Upper lobe of left lung (tissue), 6 donors: ENCODE measurements at regions not wholly inside any gene's neighbourhood (a gene's known extent, or its start where the extent isn't known, plus 50 kb on each side); places are given as distances from the start of the nearest gene placed in this dataset.
"Not testable (repeated sequence)": the region's sequence is repeated elsewhere in the genome, so short reads cannot be mapped to it uniquely, and the experiment has no call there.

Source experiments
- ATAC-seq, 2 donors: fragments of 200-7000 bp; cut with Tn5 transposase; one replicate each; pipeline ENCODE4 v1.9.1; 2022; ENCODE audit warnings: mild to moderate bottlenecking in 2 of 2, moderate library complexity in 2 of 2; ENCODE audit not compliant: low FRiP score in 2 of 2
- DNase-seq, 2 donors: peaks; one replicate each; pipeline ENCODE4 v3.0.0-alpha.2; 2019 to 2020
- H3K27ac ChIP-seq, 4 donors: fragments of 200-600 bp; sonication (generic); one replicate each; pipeline ENCODE4 v1.5.1; 2016 to 2019
- H3K27me3 ChIP-seq, 4 donors: fragments of 200-600 bp; sonication (generic); one replicate each; pipeline ENCODE4 v1.5.1; 2017 to 2019
- H3K36me3 ChIP-seq, 4 donors: fragments of 200-600 bp; sonication (generic); one replicate each; pipeline ENCODE4 v1.5.1; 2016 to 2019
- H3K4me1 ChIP-seq, 4 donors: fragments of 200-600 bp; sonication (generic); one replicate each; pipeline ENCODE4 v1.5.1; 2018 to 2019
- H3K4me3 ChIP-seq, 4 donors: fragments of 200-600 bp; sonication (generic); one replicate each; pipeline ENCODE4 v1.5.1; 2017 to 2019; ENCODE audit warnings: mild to moderate bottlenecking in 2 of 4, moderate library complexity in 1 of 4
- H3K9me3 ChIP-seq, 4 donors: fragments of 200-600 bp; sonication (generic); one replicate each; pipeline ENCODE4 v1.5.1; 2018 to 2019
- EP300 ChIP-seq, 4 donors: sonication (generic); formaldehyde crosslinking; IDR thresholded peaks; one replicate each; pipeline ENCODE4 v1.5.1; 2017; ENCODE audit warnings: antibody characterized with exemption in 4 of 4, control low read depth in 2 of 4
- POLR2A ChIP-seq, 4 donors: fragments of 450-650 bp; IDR thresholded peaks; one replicate each; pipeline ENCODE4 v1.5.1; 2016 to 2017; ENCODE audit warnings: antibody characterized with exemption in 4 of 4, mild to moderate bottlenecking in 2 of 4
- POLR2AphosphoS5 ChIP-seq, 2 donors: sonication (generic); formaldehyde crosslinking; IDR thresholded peaks; one replicate each; pipeline ENCODE4 v1.5.1; 2017; ENCODE audit warnings: antibody characterized with exemption in 2 of 2
- whole genome bisulfite sequencing, 2 donors: methylation state at CpG; one replicate each; pipeline ENCODE4 v1.1.5; 2017 to 2018; 5-methylcytosine and 5-hydroxymethylcytosine counted together
- TF ChIP-seq, protein P1 (sequence below), 6 experiments: fragments of 450-650 bp in 4 of 6; fragments of 200-600 bp in 2 of 6; sonication (generic) in 2 of 6; IDR thresholded peaks; one replicate each; pipeline ENCODE4 v1.5.1; 2016 to 2019; ENCODE audit warnings: antibody characterized with exemption in 6 of 6
- donor health status: DM: no; HTN: no; CAD: no; lungs with moderate emphysema.
- donor health status: DM: no; HTN: yes; CAD: no; lungs with severe emphysema.

- TF ChIP-seq POLR2AphosphoS5 (IDR thresholded peaks at IDR 0.05) (no peak), POLR2A (IDR thresholded peaks at IDR 0.05) (no peak), EP300 (IDR thresholded peaks at IDR 0.05) (no peak)
- TF ChIP-seq, protein P1, sequence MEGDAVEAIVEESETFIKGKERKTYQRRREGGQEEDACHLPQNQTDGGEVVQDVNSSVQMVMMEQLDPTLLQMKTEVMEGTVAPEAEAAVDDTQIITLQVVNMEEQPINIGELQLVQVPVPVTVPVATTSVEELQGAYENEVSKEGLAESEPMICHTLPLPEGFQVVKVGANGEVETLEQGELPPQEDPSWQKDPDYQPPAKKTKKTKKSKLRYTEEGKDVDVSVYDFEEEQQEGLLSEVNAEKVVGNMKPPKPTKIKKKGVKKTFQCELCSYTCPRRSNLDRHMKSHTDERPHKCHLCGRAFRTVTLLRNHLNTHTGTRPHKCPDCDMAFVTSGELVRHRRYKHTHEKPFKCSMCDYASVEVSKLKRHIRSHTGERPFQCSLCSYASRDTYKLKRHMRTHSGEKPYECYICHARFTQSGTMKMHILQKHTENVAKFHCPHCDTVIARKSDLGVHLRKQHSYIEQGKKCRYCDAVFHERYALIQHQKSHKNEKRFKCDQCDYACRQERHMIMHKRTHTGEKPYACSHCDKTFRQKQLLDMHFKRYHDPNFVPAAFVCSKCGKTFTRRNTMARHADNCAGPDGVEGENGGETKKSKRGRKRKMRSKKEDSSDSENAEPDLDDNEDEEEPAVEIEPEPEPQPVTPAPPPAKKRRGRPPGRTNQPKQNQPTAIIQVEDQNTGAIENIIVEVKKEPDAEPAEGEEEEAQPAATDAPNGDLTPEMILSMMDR (IDR thresholded peaks at IDR 0.05): no peak
- H3K36me3 ChIP-seq: no peaks in the 10 kb centered on the region
- H3K27ac ChIP-seq: no peak overlapping the region
- no peaks in the 10 kb centered on the region for H3K27me3 ChIP-seq
- H3K9me3 ChIP-seq: no peaks in the 10 kb centered on the region
- no peak for DNase-seq
- no peak overlapping the region for H3K4me3 ChIP-seq
- 68 to 74% methylated on average over 3 of the region's 3 CpGs for WGBS, 2 donors
- no peaks in the 10 kb centered on the region for H3K4me1 ChIP-seq
- no peak for ATAC-seq
Measured at GRCh38 chr2:34785206-34785785, 1186.2 kb upstream of the FAM98A start.

GRCh38 chr2:34784701-34785100, 1185.6 kb upstream of the FAM98A start:
- no peaks in the 10 kb centered on the region for H3K36me3 ChIP-seq
- no peak overlapping the region for H3K4me3 ChIP-seq
- H3K27ac ChIP-seq: no peak overlapping the region
- no peaks in the 10 kb centered on the region for H3K27me3 ChIP-seq
- no peaks in the 10 kb centered on the region for H3K4me1 ChIP-seq
- TF ChIP-seq EP300 (IDR thresholded peaks at IDR 0.05) (no peak), POLR2A (IDR thresholded peaks at IDR 0.05) (no peak), POLR2AphosphoS5 (IDR thresholded peaks at IDR 0.05) (no peak)
- TF ChIP-seq, protein P1 (IDR thresholded peaks at IDR 0.05): no peak
- ATAC-seq: no peak
- WGBS, 2 donors: 91 to 98% methylated on average over 1 of the region's 1 CpG
- DNase-seq: no peak
- no peaks in the 10 kb centered on the region for H3K9me3 ChIP-seq

- not testable (repeated sequence) for H3K36me3 ChIP-seq, H3K4me3 ChIP-seq, H3K9me3 ChIP-seq, ATAC-seq, H3K27me3 ChIP-seq, H3K4me1 ChIP-seq, H3K27ac ChIP-seq, DNase-seq
- WGBS, 2 donors: 87 to 90% methylated on average over 7 of the region's 7 CpGs
Measured at GRCh38 chr2:34750742-34751141, 1151.6 kb upstream of the FAM98A start.

DNA sequence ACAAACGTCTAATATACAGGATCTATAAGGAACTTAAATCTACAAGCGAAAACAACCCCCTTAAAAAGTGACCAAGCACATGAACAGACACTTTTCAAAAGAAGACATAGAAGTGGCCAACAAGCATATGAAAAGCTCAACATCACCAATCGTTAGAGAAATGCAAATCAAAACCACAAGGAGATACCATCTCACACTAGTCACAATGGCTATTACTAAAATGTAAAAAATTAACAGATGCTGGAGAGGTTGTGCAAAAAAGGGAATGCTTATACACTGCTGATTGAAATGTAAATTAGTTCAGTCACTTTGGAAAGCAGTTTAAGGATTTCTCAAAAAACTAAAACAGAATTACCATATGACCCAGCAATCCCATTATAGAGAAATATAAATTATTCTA, 1148.5 kb upstream of the FAM98A start:
- no peak for TF ChIP-seq POLR2AphosphoS5 (IDR thresholded peaks at IDR 0.05)
- no peak for TF ChIP-seq EP300 (IDR thresholded peaks at IDR 0.05)
- TF ChIP-seq POLR2A (IDR thresholded peaks at IDR 0.05): no peak
- TF ChIP-seq, protein P1 (IDR thresholded peaks at IDR 0.05): no peak
- Histone ChIP-seq H3K27me3 (no peaks in the 10 kb centered on the region), H3K4me1 (no peaks in the 10 kb centered on the region), H3K36me3 (no peaks in the 10 kb centered on the region), H3K27ac (no peak overlapping the region), H3K9me3 (no peaks in the 10 kb centered on the region), H3K4me3 (no peak overlapping the region)
- no peak for ATAC-seq
- no peak for DNase-seq
- WGBS, 2 donors: 67 to 80% methylated on average over 3 of the region's 3 CpGs

DNA sequence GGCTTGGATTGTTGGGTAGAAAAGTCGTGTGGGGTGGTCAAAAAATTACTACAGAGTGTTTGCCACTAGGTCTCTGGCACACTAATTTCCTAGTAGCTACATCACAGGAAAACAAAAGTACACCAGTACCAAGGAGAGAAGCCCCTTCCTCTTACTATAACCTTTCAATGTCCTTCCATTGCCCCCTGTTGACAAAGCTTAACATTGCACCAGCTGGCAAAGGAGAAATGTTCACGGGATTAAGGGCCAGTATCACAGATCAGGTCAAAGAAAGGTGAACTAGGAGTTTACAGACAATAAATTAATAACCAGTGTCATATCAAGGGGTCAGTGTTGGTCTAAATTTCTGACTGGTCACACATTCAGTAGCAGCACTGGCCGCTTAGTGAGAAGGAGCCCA, 1139.6 kb upstream of the FAM98A start:
- Histone ChIP-seq H3K27me3 (no peaks in the 10 kb centered on the region), H3K36me3 (no peaks in the 10 kb centered on the region), H3K4me1 (no peaks in the 10 kb centered on the region), H3K27ac (no peak overlapping the region), H3K9me3 (no peaks in the 10 kb centered on the region), H3K4me3 (no peak overlapping the region)
- TF ChIP-seq POLR2A (IDR thresholded peaks at IDR 0.05) (no peak), EP300 (IDR thresholded peaks at IDR 0.05) (no peak), POLR2AphosphoS5 (IDR thresholded peaks at IDR 0.05) (no peak)
- TF ChIP-seq, protein P1 (IDR thresholded peaks at IDR 0.05): no peak
- DNase-seq (no peak), ATAC-seq (no peak)
- WGBS, 2 donors: 36 to 40% methylated on average over 3 of the region's 3 CpGs
